GM19463 (cell line): ENCODE measurements at regions not wholly inside any gene's neighbourhood (a gene's known extent, or its start where the extent isn't known, plus 50 kb on each side); places are given as distances from the start of the nearest gene placed in this dataset.
"Not testable (repeated sequence)": the region's sequence is repeated elsewhere in the genome, so short reads cannot be mapped to it uniquely, and the experiment has no call there.

ENCODE experiments used
- ATAC-seq: cut with Tn5 transposase; IDR thresholded peaks from one replicate; pipeline ENCODE4 v1.9.1; 2021; ENCODE audit warnings: mild to moderate bottlenecking, moderate library complexity; ENCODE audit not compliant: unreplicated experiment

- no peak for ATAC-seq
Measured at GRCh38 chr11:128171506-128171905, 415.9 kb downstream of the ETS1 start.

- ATAC-seq = no peak
Measured at GRCh38 chr11:128165572-128165971, 421.8 kb downstream of the ETS1 start.

GRCh38 chr11:128164080-128164741 lies 423.1 kb downstream of the ETS1 start:
- no peak for ATAC-seq

GRCh38 chr11:128161994-128162393 lies 425.4 kb downstream of the ETS1 start:
- ATAC-seq = no peak

GRCh38 chr11:128161436-128161835 lies 425.9 kb downstream of the ETS1 start:
- no peak for ATAC-seq

- no peak for ATAC-seq
Measured at GRCh38 chr11:128158860-128159259, 428.5 kb downstream of the ETS1 start.

- peak; percentile 85 for ATAC-seq
Measured at GRCh38 chr11:128157423-128158298, 429.7 kb downstream of the ETS1 start.

- no peak for ATAC-seq
Measured at GRCh38 chr11:128156486-128156885, 430.9 kb downstream of the ETS1 start.

GRCh38 chr11:128155590-128155989 lies 431.8 kb downstream of the ETS1 start:
- ATAC-seq = no peak

GRCh38 chr11:128153697-128154048 lies 433.7 kb downstream of the ETS1 start:
- no peak for ATAC-seq

- no peak for ATAC-seq
Measured at GRCh38 chr11:128152796-128153696, 434.3 kb downstream of the ETS1 start.

- ATAC-seq = no peak
Measured at GRCh38 chr11:128151780-128152179, 435.6 kb downstream of the ETS1 start.

- no peak for ATAC-seq
Measured at GRCh38 chr11:128151338-128151737, 436.0 kb downstream of the ETS1 start.

GRCh38 chr11:128148208-128148607 lies 439.1 kb downstream of the ETS1 start:
- no peak for ATAC-seq

GRCh38 chr11:128146926-128147605 lies 440.3 kb downstream of the ETS1 start:
- ATAC-seq = no peak

- ATAC-seq = not testable (repeated sequence)
Measured at GRCh38 chr11:128140293-128140692, 447.1 kb downstream of the ETS1 start.

GRCh38 chr11:128135451-128135850 lies 451.9 kb downstream of the ETS1 start:
- ATAC-seq = no peak

- no peak for ATAC-seq
Measured at GRCh38 chr11:128133501-128133900, 453.9 kb downstream of the ETS1 start.

GRCh38 chr11:128130052-128130451 lies 457.3 kb downstream of the ETS1 start:
- no peak for ATAC-seq

GRCh38 chr11:128125723-128126122 lies 461.6 kb downstream of the ETS1 start:
- ATAC-seq = no peak

GRCh38 chr11:128116885-128117284 lies 470.5 kb downstream of the ETS1 start:
- ATAC-seq = no peak
